Bronchial epithelial cell (primary cell): ENCODE measurements at regions not wholly inside any gene's neighbourhood (a gene's known extent, or its start where the extent isn't known, plus 50 kb on each side); places are given as distances from the start of the nearest gene placed in this dataset.

Experiments
- DNase-seq: peaks from one replicate; pipeline ENCODE4 v3.0.0-alpha.2; 2010; ENCODE audit warnings: low read depth
- FAIRE-seq: peaks from 2 replicates; lab custom pipeline; 2011; peaks lifted over from hg19 to GRCh38; lab: Jason Lieb, UNC
- H3K27me3 ChIP-seq: 2 replicates; pipeline ENCODE4 v1.5.1; 2011; ENCODE audit warnings: low read length; ENCODE audit not compliant: control insufficient read depth, insufficient read depth
- H3K36me3 ChIP-seq: 2 replicates; pipeline ENCODE4 v1.5.1; 2011; ENCODE audit warnings: low read length; ENCODE audit not compliant: control insufficient read depth, insufficient read depth
- H3K4me3 ChIP-seq: 2 replicates; pipeline ENCODE4 v1.5.1; 2011; ENCODE audit warnings: mild to moderate bottlenecking, low read depth, low read length, control low read depth
- TF ChIP-seq, protein P1 (sequence below): IDR thresholded peaks from 2 replicates; pipeline ENCODE4 v1.5.1; 2011; ENCODE audit warnings: mild to moderate bottlenecking, moderate library complexity, low read length, control low read depth, inconsistent platforms; ENCODE audit not compliant: insufficient read depth, severe bottlenecking

DNA sequence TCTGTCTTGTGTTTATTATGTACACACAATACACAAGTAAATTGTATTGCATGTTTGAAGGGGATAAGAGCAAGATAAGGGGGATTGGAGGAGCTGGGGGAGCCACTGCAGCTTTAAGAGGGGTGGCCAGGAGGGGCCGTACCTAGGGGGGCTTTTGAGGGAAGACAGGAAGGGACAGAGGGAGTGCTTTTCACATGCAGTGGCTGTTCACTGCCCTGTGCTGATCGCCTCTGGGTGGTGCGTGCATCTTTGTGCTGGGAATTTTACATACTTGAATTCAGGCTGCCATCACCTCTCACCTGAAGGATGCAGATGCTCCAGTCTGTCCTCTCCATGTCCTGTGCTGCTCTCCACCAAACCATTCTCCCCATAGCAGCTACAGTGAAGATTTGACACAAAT is 179.5 kb downstream of the PTPRU start:
- TF ChIP-seq, protein P1, sequence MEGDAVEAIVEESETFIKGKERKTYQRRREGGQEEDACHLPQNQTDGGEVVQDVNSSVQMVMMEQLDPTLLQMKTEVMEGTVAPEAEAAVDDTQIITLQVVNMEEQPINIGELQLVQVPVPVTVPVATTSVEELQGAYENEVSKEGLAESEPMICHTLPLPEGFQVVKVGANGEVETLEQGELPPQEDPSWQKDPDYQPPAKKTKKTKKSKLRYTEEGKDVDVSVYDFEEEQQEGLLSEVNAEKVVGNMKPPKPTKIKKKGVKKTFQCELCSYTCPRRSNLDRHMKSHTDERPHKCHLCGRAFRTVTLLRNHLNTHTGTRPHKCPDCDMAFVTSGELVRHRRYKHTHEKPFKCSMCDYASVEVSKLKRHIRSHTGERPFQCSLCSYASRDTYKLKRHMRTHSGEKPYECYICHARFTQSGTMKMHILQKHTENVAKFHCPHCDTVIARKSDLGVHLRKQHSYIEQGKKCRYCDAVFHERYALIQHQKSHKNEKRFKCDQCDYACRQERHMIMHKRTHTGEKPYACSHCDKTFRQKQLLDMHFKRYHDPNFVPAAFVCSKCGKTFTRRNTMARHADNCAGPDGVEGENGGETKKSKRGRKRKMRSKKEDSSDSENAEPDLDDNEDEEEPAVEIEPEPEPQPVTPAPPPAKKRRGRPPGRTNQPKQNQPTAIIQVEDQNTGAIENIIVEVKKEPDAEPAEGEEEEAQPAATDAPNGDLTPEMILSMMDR = no peak
- peaks cover 10% of the 10 kb centered on the region for H3K27me3 ChIP-seq
- DNase-seq (no peak), FAIRE-seq (no peak)
- H3K36me3 ChIP-seq = no peaks in the 10 kb centered on the region
- no peak overlapping the region for H3K4me3 ChIP-seq

DNA sequence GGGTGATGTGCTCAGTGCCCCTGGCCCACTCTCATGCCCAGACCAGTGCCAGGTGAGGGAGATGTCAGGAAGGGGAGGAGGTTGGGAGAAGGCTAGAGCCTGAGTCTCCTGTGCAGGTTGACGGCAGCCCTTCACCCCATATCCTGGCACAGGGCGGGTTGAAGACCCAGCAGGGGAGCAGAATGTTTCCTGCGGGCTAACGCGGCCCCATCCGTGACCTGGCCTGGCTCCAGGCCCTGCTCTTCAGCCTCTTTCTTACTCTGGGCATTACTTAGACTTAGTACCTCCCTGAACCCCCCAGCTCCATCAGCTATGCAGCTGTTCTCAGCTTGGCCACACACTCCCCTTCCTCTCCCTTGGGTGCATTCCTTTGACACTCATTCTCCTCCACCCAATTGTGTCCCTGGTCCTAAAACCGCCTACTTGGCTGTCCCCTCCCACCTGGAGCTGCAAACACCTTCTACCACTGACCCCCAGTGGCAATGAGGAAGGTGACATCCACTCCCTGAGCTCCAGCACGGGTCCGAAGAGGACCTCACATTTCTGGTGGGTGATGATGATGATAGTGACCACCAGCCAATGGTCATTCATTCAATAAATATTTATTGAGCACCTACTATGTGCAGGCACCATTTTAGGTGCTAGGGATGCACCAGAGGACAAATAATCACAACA is 179.0 kb downstream of the PTPRU start:
- peak; percentile 21 for DNase-seq
- TF ChIP-seq, protein P1 = no peak
- Histone ChIP-seq H3K27me3 (peaks cover 10% of the 10 kb centered on the region), H3K4me3 (no peak overlapping the region), H3K36me3 (no peaks in the 10 kb centered on the region)
- FAIRE-seq = no peak

DNA sequence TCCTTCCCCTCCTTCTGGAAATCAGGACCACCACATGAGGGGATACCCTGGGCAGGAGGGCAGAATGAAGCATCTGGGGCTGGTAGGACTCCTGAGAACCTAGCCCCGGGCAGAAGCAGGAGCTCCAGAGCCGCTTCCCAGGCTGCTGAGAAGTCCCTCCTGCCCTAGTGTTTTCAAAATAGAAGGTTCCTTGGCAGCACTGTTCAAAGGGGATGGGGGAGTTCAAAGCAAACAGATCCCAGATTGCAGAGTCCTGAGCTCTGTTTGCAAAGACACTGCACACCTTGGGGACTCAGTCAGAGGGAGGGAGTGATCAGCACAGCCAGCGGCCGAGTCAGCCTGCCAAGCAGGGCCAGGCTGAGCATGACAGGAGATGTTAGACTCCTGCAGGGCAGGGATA is 177.8 kb downstream of the PTPRU start:
- FAIRE-seq (no peak), DNase-seq (no peak)
- Histone ChIP-seq H3K36me3 (no peaks in the 10 kb centered on the region), H3K4me3 (no peak overlapping the region), H3K27me3 (peaks cover 13% of the 10 kb centered on the region)
- TF ChIP-seq, protein P1 = no peak

- no peak for DNase-seq
- FAIRE-seq = no peak
These were observed 177.3 kb downstream of the PTPRU start for GRCh38 chr1:29413661-29414060.

GRCh38 chr1:29412591-29412990 is 176.3 kb downstream of the PTPRU start:
- DNase-seq = no peak
- H3K4me3 ChIP-seq = no peak overlapping the region
- TF ChIP-seq, protein P1 = no peak
- H3K27me3 ChIP-seq = peaks cover 16% of the 10 kb centered on the region
- no peaks in the 10 kb centered on the region for H3K36me3 ChIP-seq
- FAIRE-seq = no peak

More at GRCh38 chr1:29413661-29414060, 177.3 kb downstream of the PTPRU start:
- Histone ChIP-seq H3K4me3 (no peak overlapping the region), H3K27me3 (peaks cover 15% of the 10 kb centered on the region), H3K36me3 (no peaks in the 10 kb centered on the region)
- TF ChIP-seq, protein P1 = no peak

DNA sequence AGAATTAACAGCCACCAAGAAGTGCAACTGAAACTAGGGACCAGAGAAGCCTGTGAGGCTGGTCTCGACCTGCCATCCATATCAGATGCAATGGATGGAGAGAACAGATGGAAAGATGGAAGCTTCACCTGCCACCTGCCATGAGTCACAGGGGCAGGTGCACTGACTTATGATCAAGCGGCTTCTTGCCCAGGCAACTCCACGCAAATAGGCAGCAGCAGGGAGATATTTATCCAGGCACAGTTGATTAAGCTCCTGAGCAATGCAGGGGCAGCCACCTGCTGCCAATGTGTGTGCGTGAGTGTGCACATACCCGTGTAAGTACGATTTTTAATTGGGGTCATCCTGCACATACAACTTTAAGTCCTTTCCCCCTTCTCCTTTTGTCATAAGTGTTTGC is 174.2 kb downstream of the PTPRU start:
- DNase-seq = peak; percentile 53
- FAIRE-seq = peak; percentile 13
- TF ChIP-seq, protein P1 = no peak
- Histone ChIP-seq H3K27me3 (peaks cover 18% of the 10 kb centered on the region), H3K4me3 (no peak overlapping the region), H3K36me3 (no peaks in the 10 kb centered on the region)
